Gastrocnemius medialis (tissue), 4 donors: ENCODE measurements at regions not wholly inside any gene's neighbourhood (a gene's known extent, or its start where the extent isn't known, plus 50 kb on each side); places are given as distances from the start of the nearest gene placed in this dataset.

Source experiments
- CTCF ChIP-seq, 5 experiments: fragments of 450-650 bp in 3 of 5; fragments of 200-600 bp in 2 of 5; sonication (generic) in 2 of 5; IDR thresholded peaks in 4 of 5; conservative IDR thresholded peaks in 1 of 5; 1 replicate in 4 of 5; 2 replicates in 1 of 5; pipeline ENCODE4 v1.5.1; 2016 to 2019; ENCODE audit warnings: antibody characterized with exemption in 5 of 5, mild to moderate bottlenecking in 3 of 5, moderate library complexity in 3 of 5
- POLR2A ChIP-seq, 2 donors: fragments of 450-650 bp; IDR thresholded peaks; one replicate each; pipeline ENCODE4 v1.6.1; 2017; ENCODE audit warnings: antibody characterized with exemption in 2 of 2, mild to moderate bottlenecking in 2 of 2, moderate library complexity in 2 of 2

GRCh38 chr2:116754381-116755101 is 1060.0 kb upstream of the DDX18 start:
- TF ChIP-seq CTCF (IDR thresholded peaks at IDR 0.05 in 4 of 5, conservative IDR thresholded peaks at IDR 0.05 in 1 of 5) (no peak), POLR2A (IDR thresholded peaks at IDR 0.05) (no peak)
